H1 (cell line): ENCODE measurements at regions not wholly inside any gene's neighbourhood (a gene's known extent, or its start where the extent isn't known, plus 50 kb on each side); places are given as distances from the start of the nearest gene placed in this dataset.
"Not testable (repeated sequence)": the region's sequence is repeated elsewhere in the genome, so short reads cannot be mapped to it uniquely, and the experiment has no call there.

Experiments used
- EGR1 ChIP-seq: IDR thresholded peaks from 2 replicates; pipeline ENCODE4 v1.6.1; 2011; ENCODE audit warnings: low read depth, low read length, borderline replicate concordance
- EZH2 ChIP-seq: fragments of 200-600 bp; sonication (generic); IDR thresholded peaks from 2 replicates; pipeline ENCODE4 v1.7.1; 2012; ENCODE audit warnings: low read depth, mild to moderate bottlenecking, moderate library complexity, low read length, inconsistent platforms; ENCODE audit not compliant: severe bottlenecking
- KDM1A ChIP-seq: fragments of 200-600, 300-600 bp; sonication (generic); IDR thresholded peaks from 2 replicates; pipeline ENCODE4 v1.7.1; 2016; ENCODE audit warnings: mild to moderate bottlenecking, low read length, borderline replicate concordance
- POLR2A ChIP-seq, 2 experiments: IDR thresholded peaks; 1 replicate in 1 of 2; 2 replicates in 1 of 2; pipeline ENCODE4 v1.6.1; 2011; ENCODE audit warnings: low read depth in 2 of 2, low read length in 2 of 2, mild to moderate bottlenecking in 2 of 2; ENCODE audit errors: control extremely low read depth in 1 of 2
- YY1 ChIP-seq: IDR thresholded peaks from 2 replicates; pipeline ENCODE4 v1.6.1; 2011; ENCODE audit warnings: low read depth, mild to moderate bottlenecking, low read length
- TF ChIP-seq, protein P1 (sequence below), 3 experiments: IDR thresholded peaks; 1 replicate in 2 of 3; 2 replicates in 1 of 3; pipeline versions ENCODE4 v1.5.1 to v1.6.1; 2011; ENCODE audit warnings: low read length in 3 of 3, mild to moderate bottlenecking in 3 of 3, inconsistent platforms in 2 of 3, low read depth in 1 of 3, moderate library complexity in 1 of 3; ENCODE audit not compliant: insufficient read depth in 1 of 3; ENCODE audit errors: control extremely low read depth in 1 of 3

DNA sequence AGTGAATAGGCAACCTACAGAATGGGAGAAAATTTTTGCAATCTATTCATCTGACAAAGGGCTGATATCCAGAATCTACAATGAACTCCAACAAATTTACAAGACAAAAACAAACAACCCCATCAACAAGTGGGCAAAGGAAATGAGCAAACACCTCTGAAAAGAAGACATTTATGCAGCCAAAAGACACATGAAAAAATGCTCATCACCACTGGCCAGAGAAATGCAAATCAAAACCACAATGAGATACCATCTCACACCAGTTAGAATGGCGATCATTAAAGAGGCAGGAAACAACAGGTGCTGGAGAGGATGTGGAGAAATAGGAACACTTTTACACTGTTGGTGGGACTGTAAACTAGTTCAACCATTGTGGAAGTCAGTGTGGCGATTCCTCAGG lies 114.0 kb upstream of the ROPN1B start:
- TF ChIP-seq, protein P1, sequence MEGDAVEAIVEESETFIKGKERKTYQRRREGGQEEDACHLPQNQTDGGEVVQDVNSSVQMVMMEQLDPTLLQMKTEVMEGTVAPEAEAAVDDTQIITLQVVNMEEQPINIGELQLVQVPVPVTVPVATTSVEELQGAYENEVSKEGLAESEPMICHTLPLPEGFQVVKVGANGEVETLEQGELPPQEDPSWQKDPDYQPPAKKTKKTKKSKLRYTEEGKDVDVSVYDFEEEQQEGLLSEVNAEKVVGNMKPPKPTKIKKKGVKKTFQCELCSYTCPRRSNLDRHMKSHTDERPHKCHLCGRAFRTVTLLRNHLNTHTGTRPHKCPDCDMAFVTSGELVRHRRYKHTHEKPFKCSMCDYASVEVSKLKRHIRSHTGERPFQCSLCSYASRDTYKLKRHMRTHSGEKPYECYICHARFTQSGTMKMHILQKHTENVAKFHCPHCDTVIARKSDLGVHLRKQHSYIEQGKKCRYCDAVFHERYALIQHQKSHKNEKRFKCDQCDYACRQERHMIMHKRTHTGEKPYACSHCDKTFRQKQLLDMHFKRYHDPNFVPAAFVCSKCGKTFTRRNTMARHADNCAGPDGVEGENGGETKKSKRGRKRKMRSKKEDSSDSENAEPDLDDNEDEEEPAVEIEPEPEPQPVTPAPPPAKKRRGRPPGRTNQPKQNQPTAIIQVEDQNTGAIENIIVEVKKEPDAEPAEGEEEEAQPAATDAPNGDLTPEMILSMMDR (IDR thresholded peaks at IDR 0.05; ENCODE audit: control extremely low read depth in 1 of 3, insufficient read depth in 1 of 3, low read depth in 1 of 3, low read length in 3 of 3) = not testable (repeated sequence)
- TF ChIP-seq POLR2A (IDR thresholded peaks at IDR 0.05; ENCODE audit: control extremely low read depth in 1 of 2, low read depth in 2 of 2, low read length in 2 of 2); EGR1; EZH2; YY1; KDM1A: not testable (repeated sequence)
